Keratinocyte (primary cell): ENCODE measurements at regions not wholly inside any gene's neighbourhood (a gene's known extent, or its start where the extent isn't known, plus 50 kb on each side); places are given as distances from the start of the nearest gene placed in this dataset.

Experiments used
- DNase-seq: peaks from one replicate; pipeline ENCODE4 v3.0.0-alpha.2; 2011; ENCODE audit warnings: low read depth, missing footprints, low spot score
- FAIRE-seq: peaks from 2 replicates; lab custom pipeline; 2011; peaks lifted over from hg19 to GRCh38; lab: Jason Lieb, UNC
- H2AFZ ChIP-seq: 2 replicates; pipeline ENCODE4 v1.6.0; 2012; ENCODE audit warnings: low read length, control low read depth, inconsistent platforms; ENCODE audit not compliant: control insufficient read depth
- H3K27ac ChIP-seq: 2 replicates; pipeline ENCODE4 v1.5.1; 2011; ENCODE audit warnings: low read length; ENCODE audit not compliant: control insufficient read depth, insufficient read depth
- H3K27me3 ChIP-seq: 3 replicates; pipeline ENCODE4 v1.6.0; 2011; ENCODE audit warnings: low read length; ENCODE audit not compliant: control insufficient read depth, insufficient read depth; ENCODE audit errors: extremely low read depth
- H3K36me3 ChIP-seq, 2 experiments: 2 replicates in 1 of 2; 3 replicates in 1 of 2; pipeline ENCODE4 v1.5.1; 2011; ENCODE audit warnings: low read length in 2 of 2, mild to moderate bottlenecking in 1 of 2; ENCODE audit not compliant: control insufficient read depth in 2 of 2, insufficient read depth in 2 of 2; ENCODE audit errors: extremely low read depth in 1 of 2
- H3K4me1 ChIP-seq: 3 replicates; pipeline ENCODE4 v1.5.1; 2011; ENCODE audit warnings: low read length; ENCODE audit not compliant: control insufficient read depth, insufficient read depth; ENCODE audit errors: extremely low read depth
- H3K4me2 ChIP-seq: 3 replicates; pipeline ENCODE4 v1.6.0; 2011; ENCODE audit warnings: low read depth, low read length; ENCODE audit not compliant: control insufficient read depth, insufficient read depth; ENCODE audit errors: extremely low read depth
- H3K4me3 ChIP-seq, 3 experiments: fragments of 200-600 bp in 1 of 3; sonication (generic) in 1 of 3; 2 replicates in 2 of 3; 3 replicates in 1 of 3; pipeline ENCODE4 v1.5.1; 2011 to 2016; ENCODE audit warnings: low read length in 3 of 3, mild to moderate bottlenecking in 3 of 3, control low read depth in 2 of 3, inconsistent platforms in 1 of 3, low read depth in 1 of 3, mixed read lengths in 1 of 3, mixed run types in 1 of 3, moderate library complexity in 1 of 3; ENCODE audit not compliant: control insufficient read depth in 2 of 3, insufficient read depth in 2 of 3; ENCODE audit errors: extremely low read depth in 1 of 3
- H3K79me2 ChIP-seq: 2 replicates; pipeline ENCODE4 v1.6.0; 2012; ENCODE audit warnings: low read length; ENCODE audit not compliant: control insufficient read depth, insufficient read depth
- H3K9ac ChIP-seq: 3 replicates; pipeline ENCODE4 v1.6.0; 2011; ENCODE audit warnings: low read length; ENCODE audit not compliant: control insufficient read depth, insufficient read depth; ENCODE audit errors: extremely low read depth
- H3K9me1 ChIP-seq: 3 replicates; pipeline ENCODE4 v1.6.0; 2011; ENCODE audit warnings: low read length; ENCODE audit not compliant: control insufficient read depth, insufficient read depth; ENCODE audit errors: extremely low read depth
- H3K9me3 ChIP-seq: 2 replicates; pipeline ENCODE4 v1.5.1; 2012; ENCODE audit warnings: low read depth, low read length; ENCODE audit not compliant: control insufficient read depth
- H4K20me1 ChIP-seq: 3 replicates; pipeline ENCODE4 v1.6.0; 2011; ENCODE audit warnings: low read length; ENCODE audit not compliant: control insufficient read depth, insufficient read depth; ENCODE audit errors: extremely low read depth
- EZH2 ChIP-seq: IDR thresholded peaks from one replicate; pipeline ENCODE4 v1.6.1; 2012; ENCODE audit warnings: inconsistent platforms, mild to moderate bottlenecking, low read length, moderate library complexity
- dilution Hi-C: fragments of 300-500 bp; cut with MboI; formaldehyde crosslinking; loops from one replicate; pipeline ENCODE4 v1.7.0; 2020; ENCODE audit warnings: low sequenced_read_pairs; ENCODE audit not compliant: extremely low pct_ligation_motif_present
- TF ChIP-seq, protein P1 (sequence below), 3 experiments: IDR thresholded peaks in 1 of 3; conservative IDR thresholded peaks in 1 of 3; optimal IDR thresholded peaks in 1 of 3; 2 replicates in 2 of 3; 3 replicates in 1 of 3; pipeline versions ENCODE3 to v1.5.1; 2011; ENCODE audit warnings: low read length in 3 of 3, mild to moderate bottlenecking in 3 of 3, moderate library complexity in 2 of 3, control low read depth in 1 of 3, inconsistent platforms in 1 of 3; ENCODE audit not compliant: insufficient read depth in 2 of 3; ENCODE audit errors: extremely low read depth in 1 of 3

DNA sequence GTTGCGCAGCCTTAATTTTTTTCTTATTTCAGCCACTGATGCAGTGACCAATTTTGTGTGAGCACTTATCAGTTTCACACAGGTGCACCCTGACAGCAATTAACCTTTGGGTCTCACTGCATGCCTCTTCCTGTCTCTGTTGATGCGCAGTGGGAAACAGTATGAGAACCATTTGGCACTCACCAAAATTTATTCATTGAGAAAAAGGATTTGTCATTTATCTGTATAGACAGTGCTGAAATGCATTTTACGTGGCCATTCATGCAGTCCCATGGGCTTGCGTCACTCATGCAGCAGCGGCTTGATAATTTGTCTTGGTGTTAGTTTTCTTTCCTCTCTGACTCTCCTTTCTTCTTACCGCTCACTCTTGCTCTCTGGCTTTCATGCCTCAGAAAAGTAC lies 157.5 kb downstream of the C12orf75 start:
- H2AFZ ChIP-seq, result no peak overlapping the region
- no peaks in the 10 kb centered on the region for H3K36me3 ChIP-seq
- DNase-seq (no peak), FAIRE-seq (no peak)
- no peak overlapping the region for H3K27ac ChIP-seq
- H3K4me3 ChIP-seq, result no peak overlapping the region
- H4K20me1 ChIP-seq, result no peaks in the 10 kb centered on the region
- no peaks in the 10 kb centered on the region for H3K9me1 ChIP-seq
- no peaks in the 10 kb centered on the region for H3K27me3 ChIP-seq
- no peak overlapping the region for H3K4me2 ChIP-seq
- no peaks in the 10 kb centered on the region for H3K4me1 ChIP-seq
- H3K79me2 ChIP-seq, result no peaks in the 10 kb centered on the region
- H3K9ac ChIP-seq, result no peak overlapping the region
- dilution Hi-C loops, result no loop called here
- no peaks in the 10 kb centered on the region for H3K9me3 ChIP-seq
- TF ChIP-seq EZH2, result no peak
- TF ChIP-seq, protein P1, sequence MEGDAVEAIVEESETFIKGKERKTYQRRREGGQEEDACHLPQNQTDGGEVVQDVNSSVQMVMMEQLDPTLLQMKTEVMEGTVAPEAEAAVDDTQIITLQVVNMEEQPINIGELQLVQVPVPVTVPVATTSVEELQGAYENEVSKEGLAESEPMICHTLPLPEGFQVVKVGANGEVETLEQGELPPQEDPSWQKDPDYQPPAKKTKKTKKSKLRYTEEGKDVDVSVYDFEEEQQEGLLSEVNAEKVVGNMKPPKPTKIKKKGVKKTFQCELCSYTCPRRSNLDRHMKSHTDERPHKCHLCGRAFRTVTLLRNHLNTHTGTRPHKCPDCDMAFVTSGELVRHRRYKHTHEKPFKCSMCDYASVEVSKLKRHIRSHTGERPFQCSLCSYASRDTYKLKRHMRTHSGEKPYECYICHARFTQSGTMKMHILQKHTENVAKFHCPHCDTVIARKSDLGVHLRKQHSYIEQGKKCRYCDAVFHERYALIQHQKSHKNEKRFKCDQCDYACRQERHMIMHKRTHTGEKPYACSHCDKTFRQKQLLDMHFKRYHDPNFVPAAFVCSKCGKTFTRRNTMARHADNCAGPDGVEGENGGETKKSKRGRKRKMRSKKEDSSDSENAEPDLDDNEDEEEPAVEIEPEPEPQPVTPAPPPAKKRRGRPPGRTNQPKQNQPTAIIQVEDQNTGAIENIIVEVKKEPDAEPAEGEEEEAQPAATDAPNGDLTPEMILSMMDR (optimal IDR thresholded peaks at IDR 0.05 in 1 of 3, IDR thresholded peaks at IDR 0.05 in 1 of 3, conservative IDR thresholded peaks at IDR 0.05 in 1 of 3; ENCODE audit: extremely low read depth in 1 of 3, insufficient read depth in 2 of 3, low read length in 3 of 3), result no peak

DNA sequence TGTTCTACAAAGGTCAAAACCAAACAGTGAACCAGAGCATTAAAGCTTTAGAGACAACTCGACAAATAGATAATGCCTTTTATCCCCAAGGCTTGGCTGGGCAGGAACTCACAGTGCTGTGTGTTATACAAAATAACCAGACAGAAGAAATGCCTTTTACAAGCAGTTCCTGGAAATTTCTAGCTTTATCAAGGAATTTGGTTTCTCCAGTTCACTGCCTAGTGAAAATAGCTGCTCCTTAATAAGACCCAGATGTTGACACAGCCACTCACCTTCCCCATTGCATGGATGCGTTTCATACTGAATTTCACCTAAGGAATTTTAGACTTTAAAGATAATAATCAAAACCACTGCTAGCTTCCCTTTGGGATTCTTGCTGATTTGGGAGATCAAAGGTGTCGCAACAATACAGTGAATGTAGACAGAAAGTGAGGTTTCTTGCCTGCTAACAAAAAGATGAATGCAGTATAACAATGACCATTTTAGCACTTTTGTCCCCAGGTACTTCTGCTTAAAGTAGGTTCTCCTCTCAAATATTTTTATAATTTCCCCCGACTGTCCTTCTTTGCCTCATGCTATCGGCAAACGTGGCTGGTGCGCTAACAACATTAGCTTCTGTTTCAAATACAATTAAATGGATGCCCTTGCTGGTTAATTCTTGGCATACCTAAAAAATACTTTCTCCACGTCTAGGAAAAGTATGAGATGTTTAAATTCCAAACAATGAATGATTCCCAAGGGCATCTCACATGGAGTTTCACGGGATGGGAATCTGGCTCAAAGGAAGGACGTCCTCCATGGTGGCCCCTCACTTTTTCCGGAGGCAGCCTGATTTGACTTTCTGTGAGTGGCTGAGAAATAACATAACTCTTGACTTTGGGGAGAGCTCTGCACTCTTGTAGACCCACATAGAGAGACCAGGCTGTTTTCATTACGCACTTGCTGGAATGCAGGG lies 162.4 kb downstream of the C12orf75 start:
- H3K27me3 ChIP-seq, result no peaks in the 10 kb centered on the region
- FAIRE-seq, result no peak
- no peak for TF ChIP-seq EZH2
- no peaks in the 10 kb centered on the region for H3K9me1 ChIP-seq
- no peaks in the 10 kb centered on the region for H3K9me3 ChIP-seq
- no peak overlapping the region for H2AFZ ChIP-seq
- no peak overlapping the region for H3K27ac ChIP-seq
- H3K4me1 ChIP-seq, result no peaks in the 10 kb centered on the region
- dilution Hi-C loops, result no loop called here
- DNase-seq, result no peak
- no peaks in the 10 kb centered on the region for H3K36me3 ChIP-seq
- H3K9ac ChIP-seq, result no peak overlapping the region
- H4K20me1 ChIP-seq, result no peaks in the 10 kb centered on the region
- H3K4me3 ChIP-seq, result no peak overlapping the region
- no peak overlapping the region for H3K4me2 ChIP-seq
- H3K79me2 ChIP-seq, result no peaks in the 10 kb centered on the region
